ENCODE measurements at regions not wholly inside any gene's neighbourhood (a gene's known extent, or its start where the extent isn't known, plus 50 kb on each side); places are given as distances from the start of the nearest gene placed in this dataset.

- intact Hi-C loops (cut with DNase I; ENCODE audit: low total_unique reads), result no loop called here
- Histone ChIP-seq H3K27ac (no peak overlapping the region), H3K36me3 (no peaks in the 10 kb centered on the region), H3K4me1 (no peaks in the 10 kb centered on the region), H3K9me3 (no peaks in the 10 kb centered on the region), H3K4me3 (no peak overlapping the region), H3K27me3 (no peaks in the 10 kb centered on the region)
- TF ChIP-seq POLR2AphosphoS5 (IDR thresholded peaks at IDR 0.05) (no peak), EP300 (IDR thresholded peaks at IDR 0.05) (no peak), POLR2A (IDR thresholded peaks at IDR 0.05) (no peak)
- TF ChIP-seq, protein P1, sequence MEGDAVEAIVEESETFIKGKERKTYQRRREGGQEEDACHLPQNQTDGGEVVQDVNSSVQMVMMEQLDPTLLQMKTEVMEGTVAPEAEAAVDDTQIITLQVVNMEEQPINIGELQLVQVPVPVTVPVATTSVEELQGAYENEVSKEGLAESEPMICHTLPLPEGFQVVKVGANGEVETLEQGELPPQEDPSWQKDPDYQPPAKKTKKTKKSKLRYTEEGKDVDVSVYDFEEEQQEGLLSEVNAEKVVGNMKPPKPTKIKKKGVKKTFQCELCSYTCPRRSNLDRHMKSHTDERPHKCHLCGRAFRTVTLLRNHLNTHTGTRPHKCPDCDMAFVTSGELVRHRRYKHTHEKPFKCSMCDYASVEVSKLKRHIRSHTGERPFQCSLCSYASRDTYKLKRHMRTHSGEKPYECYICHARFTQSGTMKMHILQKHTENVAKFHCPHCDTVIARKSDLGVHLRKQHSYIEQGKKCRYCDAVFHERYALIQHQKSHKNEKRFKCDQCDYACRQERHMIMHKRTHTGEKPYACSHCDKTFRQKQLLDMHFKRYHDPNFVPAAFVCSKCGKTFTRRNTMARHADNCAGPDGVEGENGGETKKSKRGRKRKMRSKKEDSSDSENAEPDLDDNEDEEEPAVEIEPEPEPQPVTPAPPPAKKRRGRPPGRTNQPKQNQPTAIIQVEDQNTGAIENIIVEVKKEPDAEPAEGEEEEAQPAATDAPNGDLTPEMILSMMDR (IDR thresholded peaks at IDR 0.05), result no peak
- DNase-seq, result no peak
- 86 to 96% (median 92%) methylated on average over 2 of the region's 2 CpGs for WGBS, 5 donors
Observed at GRCh38 chrX:97806946-97807345, 923.2 kb downstream of the RPA4 start.

GRCh38 chrX:97820170-97820569 lies 936.5 kb downstream of the RPA4 start:
- Histone ChIP-seq H3K4me3 (no peak overlapping the region), H3K9me3 (peaks cover 0 to 8% (median 2%) of the 10 kb centered on the region in 4 donors), H3K27me3 (peaks cover 0 to 3% (median 0%) of the 10 kb centered on the region in 3 donors), H3K36me3 (no peaks in the 10 kb centered on the region), H3K4me1 (no peaks in the 10 kb centered on the region), H3K27ac (no peak overlapping the region)
- intact Hi-C loops (cut with DNase I; ENCODE audit: low total_unique reads), result no loop called here
- 82 to 92% (median 89%) methylated on average over 1 to 2 of the region's 2 CpGs for WGBS, 5 donors
- TF ChIP-seq POLR2AphosphoS5 (IDR thresholded peaks at IDR 0.05) (no peak), EP300 (IDR thresholded peaks at IDR 0.05) (no peak), POLR2A (IDR thresholded peaks at IDR 0.05) (no peak)
- TF ChIP-seq, protein P1 (IDR thresholded peaks at IDR 0.05), result no peak
- no peak for DNase-seq

- Histone ChIP-seq H3K27me3 (peaks cover 0 to 6% (median 0%) of the 10 kb centered on the region in 3 donors), H3K27ac (no peak overlapping the region), H3K36me3 (no peaks in the 10 kb centered on the region), H3K4me3 (no peak overlapping the region), H3K4me1 (no peaks in the 10 kb centered on the region), H3K9me3 (no peaks in the 10 kb centered on the region)
- intact Hi-C loops (cut with DNase I; ENCODE audit: low total_unique reads), result no loop called here
- WGBS, 5 donors, result 0 to 62% (median 0%) methylated on average over 1 of the region's 1 CpG
- TF ChIP-seq POLR2AphosphoS5 (IDR thresholded peaks at IDR 0.05), result no peak
- no peak for DNase-seq
Observed at GRCh38 chrX:97828471-97828870, 944.8 kb downstream of the RPA4 start.

DNA sequence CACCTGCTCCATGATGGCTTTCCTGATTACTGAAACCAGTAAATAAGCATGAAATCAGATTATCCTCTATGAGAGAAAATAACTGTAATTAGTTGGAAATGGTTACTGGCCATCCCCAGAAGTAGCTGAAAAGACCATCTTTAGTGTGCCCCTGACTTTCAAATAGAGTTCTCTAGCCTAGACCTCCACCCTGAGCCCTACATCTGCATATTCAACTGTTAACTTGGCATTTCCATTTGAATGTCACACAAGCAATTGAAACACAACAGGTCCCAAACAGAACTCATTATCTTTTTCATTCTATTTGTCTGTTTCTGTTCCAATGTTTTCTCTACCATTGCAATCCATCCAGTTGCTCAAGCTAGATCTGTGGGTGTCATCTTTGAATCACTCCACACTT lies 952.3 kb downstream of the RPA4 start:
- intact Hi-C loops (cut with DNase I; ENCODE audit: low total_unique reads), result no loop called here
- Histone ChIP-seq H3K4me1 (no peaks in the 10 kb centered on the region), H3K4me3 (no peak overlapping the region), H3K9me3 (no peaks in the 10 kb centered on the region), H3K36me3 (no peaks in the 10 kb centered on the region), H3K27me3 (no peaks in the 10 kb centered on the region), H3K27ac (no peak overlapping the region)
- no peak for TF ChIP-seq POLR2A (IDR thresholded peaks at IDR 0.05)
- TF ChIP-seq EP300 (IDR thresholded peaks at IDR 0.05), result no peak
- TF ChIP-seq, protein P1 (IDR thresholded peaks at IDR 0.05), result no peak
- no peak for TF ChIP-seq POLR2AphosphoS5 (IDR thresholded peaks at IDR 0.05)
- DNase-seq, result no peak

GRCh38 chrX:97841544-97842179 lies 958.0 kb downstream of the RPA4 start:
- DNase-seq, result no peak
- TF ChIP-seq EP300 (IDR thresholded peaks at IDR 0.05) (no peak), POLR2AphosphoS5 (IDR thresholded peaks at IDR 0.05) (no peak), POLR2A (IDR thresholded peaks at IDR 0.05) (no peak)
- TF ChIP-seq, protein P1 (IDR thresholded peaks at IDR 0.05), result no peak
- H3K4me1 ChIP-seq, result no peaks in the 10 kb centered on the region

More at GRCh38 chrX:97841544-97842179, 958.0 kb downstream of the RPA4 start:
- Histone ChIP-seq H3K36me3 (no peaks in the 10 kb centered on the region), H3K27ac (no peak overlapping the region), H3K9me3 (peaks cover 0 to 40% (median 5%) of the 10 kb centered on the region in 4 donors), H3K27me3 (no peaks in the 10 kb centered on the region), H3K4me3 (no peak overlapping the region)
- intact Hi-C loops (cut with DNase I; ENCODE audit: low total_unique reads), result no loop called here
- 95 to 98% (median 96%) methylated on average over 28 to 39 of the region's 39 CpGs for WGBS, 5 donors
